Naive thymus-derived CD4-positive, alpha-beta T cell (primary cell): ENCODE measurements at regions not wholly inside any gene's neighbourhood (a gene's known extent, or its start where the extent isn't known, plus 50 kb on each side); places are given as distances from the start of the nearest gene placed in this dataset.

Experiments used
- ATAC-seq: fragments of 150-1000 bp; cut with Tn5 transposase; 2 replicates; pipeline ENCODE4 v1.10.0; 2021; ENCODE audit warnings: mild to moderate bottlenecking, moderate library complexity
- CTCF ChIA-PET: fragments of 350-600 bp; sonication (Branson Sonifier 250); formaldehyde crosslinking; loops from one replicate; lab custom pipeline; 2021; ENCODE audit warnings: antibody characterized with exemption; lab: Charles Lee
- POLR2A ChIA-PET: fragments of 350-600 bp; sonication (Branson Sonifier 250); formaldehyde crosslinking; loops from one replicate; lab custom pipeline; 2021; ENCODE audit warnings: antibody characterized with exemption, inconsistent platforms; lab: Charles Lee
- DNase-seq, 9 donors: peaks; one replicate each; pipeline versions ENCODE4 v3.0.0 to v3.0.0-alpha.2; 2020 to 2022; ENCODE audit warnings: mixed read lengths in 1 of 9
- H3K27ac ChIP-seq: one replicate; pipeline ENCODE4 v1.7.0; 2013; ENCODE audit warnings: mild to moderate bottlenecking, low read depth, low read length, moderate library complexity
- H3K27me3 ChIP-seq, 2 donors: one replicate each; pipeline ENCODE4 v1.7.0; 2013; ENCODE audit warnings: low read length in 2 of 2, mild to moderate bottlenecking in 2 of 2, moderate library complexity in 2 of 2; ENCODE audit not compliant: control insufficient read depth in 2 of 2, insufficient read depth in 2 of 2
- H3K36me3 ChIP-seq, 3 experiments: 1 replicate in 2 of 3; 2 replicates in 1 of 3; pipeline ENCODE4 v1.7.0; 2013; ENCODE audit warnings: low read length in 3 of 3, mild to moderate bottlenecking in 3 of 3, moderate library complexity in 1 of 3; ENCODE audit not compliant: insufficient read depth in 3 of 3, control insufficient read depth in 2 of 3
- H3K4me1 ChIP-seq, 2 donors: one replicate each; pipeline ENCODE4 v1.7.0; 2013; ENCODE audit warnings: low read length in 2 of 2, mild to moderate bottlenecking in 2 of 2, moderate library complexity in 1 of 2; ENCODE audit not compliant: control insufficient read depth in 2 of 2, insufficient read depth in 2 of 2
- H3K4me3 ChIP-seq: 2 replicates; pipeline ENCODE4 v1.7.0; 2013; ENCODE audit warnings: mild to moderate bottlenecking, low read length
- H3K9me3 ChIP-seq, 3 experiments: 1 replicate in 2 of 3; 2 replicates in 1 of 3; pipeline ENCODE4 v1.7.0; 2013; ENCODE audit warnings: low read length in 3 of 3; ENCODE audit not compliant: control insufficient read depth in 2 of 3
- H3K27ac Mint-ChIP-seq, 9 donors: one replicate each; pipeline ENCODE4 v1.8.0; 2020 to 2022; ENCODE audit warnings: mixed read lengths in 9 of 9, mild to moderate bottlenecking in 8 of 9, moderate library complexity in 5 of 9, inconsistent platforms in 2 of 9
- H3K27me3 Mint-ChIP-seq, 5 donors: one replicate each; pipeline ENCODE4 v1.8.0; 2021 to 2022; ENCODE audit warnings: mixed read lengths in 5 of 5, mild to moderate bottlenecking in 1 of 5
- H3K36me3 Mint-ChIP-seq, 5 donors: one replicate each; pipeline ENCODE4 v1.8.0; 2020 to 2022; ENCODE audit warnings: mixed read lengths in 5 of 5, mild to moderate bottlenecking in 3 of 5, inconsistent platforms in 1 of 5
- H3K4me1 Mint-ChIP-seq, 7 donors: one replicate each; pipeline ENCODE4 v1.8.0; 2020 to 2022; ENCODE audit warnings: mixed read lengths in 7 of 7, mild to moderate bottlenecking in 3 of 7, inconsistent platforms in 1 of 7
- H3K4me3 Mint-ChIP-seq, 10 donors: one replicate each; pipeline ENCODE4 v1.8.0; 2020 to 2022; ENCODE audit warnings: mild to moderate bottlenecking in 10 of 10, mixed read lengths in 10 of 10, moderate library complexity in 6 of 10, inconsistent platforms in 2 of 10
- H3K9me3 Mint-ChIP-seq, 11 donors: one replicate each; pipeline ENCODE4 v1.8.0; 2020 to 2022; ENCODE audit warnings: mixed read lengths in 11 of 11, mild to moderate bottlenecking in 4 of 11, inconsistent platforms in 1 of 11, moderate library complexity in 1 of 11
- intact Hi-C, 2 donors: fragments of 100-400 bp; cut with micrococcal nuclease; formaldehyde crosslinking; loops; one replicate each; pipeline ENCODE4 v1.15.1; 2023

- H3K4me3 ChIP-seq, result peak overlapping the region; percentile 46
- H3K9me3 Mint-ChIP-seq, result peaks cover 0 to 8% (median 0%) of the 10 kb centered on the region in 11 donors
- no peak overlapping the region for H3K27ac ChIP-seq
- CTCF ChIA-PET, result interaction anchor here (0.6 kb wide), 1 partner anchor 382 kb away, joined by 3 read pairs; no protein-coding TSS in a partner anchor
- H3K9me3 ChIP-seq, result no peaks in the 10 kb centered on the region
- peaks cover 10 to 11% of the 10 kb centered on the region in 2 donors for H3K4me1 ChIP-seq
- ATAC-seq (no peak), DNase-seq (no peak)
- H3K36me3 Mint-ChIP-seq, result peaks cover 0 to 21% (median 0%) of the 10 kb centered on the region in 5 donors
- peak overlapping the region in 7 of 9 donors; percentile 3 to 80 (median 58) for H3K27ac Mint-ChIP-seq
- H3K4me3 Mint-ChIP-seq, result peak overlapping the region; percentile 11 to 82 (median 62)
- POLR2A ChIA-PET, result no interaction called here
- no peaks in the 10 kb centered on the region for H3K27me3 Mint-ChIP-seq
- H3K4me1 Mint-ChIP-seq, result peaks cover 14 to 48% (median 27%) of the 10 kb centered on the region in 7 donors
- no peaks in the 10 kb centered on the region for H3K27me3 ChIP-seq
- H3K36me3 ChIP-seq, result no peaks in the 10 kb centered on the region
- intact Hi-C loops, result loop anchor here in 1 of 2 donors (2.0 to 5.0 kb wide), 4 partner anchors 20 to 220 kb away; partner anchors contain the start of genes HSPA13 and SAMSN1
These were observed 56.4 kb upstream of the SAMSN1 start for GRCh38 chr21:14602382-14602958.

DNA sequence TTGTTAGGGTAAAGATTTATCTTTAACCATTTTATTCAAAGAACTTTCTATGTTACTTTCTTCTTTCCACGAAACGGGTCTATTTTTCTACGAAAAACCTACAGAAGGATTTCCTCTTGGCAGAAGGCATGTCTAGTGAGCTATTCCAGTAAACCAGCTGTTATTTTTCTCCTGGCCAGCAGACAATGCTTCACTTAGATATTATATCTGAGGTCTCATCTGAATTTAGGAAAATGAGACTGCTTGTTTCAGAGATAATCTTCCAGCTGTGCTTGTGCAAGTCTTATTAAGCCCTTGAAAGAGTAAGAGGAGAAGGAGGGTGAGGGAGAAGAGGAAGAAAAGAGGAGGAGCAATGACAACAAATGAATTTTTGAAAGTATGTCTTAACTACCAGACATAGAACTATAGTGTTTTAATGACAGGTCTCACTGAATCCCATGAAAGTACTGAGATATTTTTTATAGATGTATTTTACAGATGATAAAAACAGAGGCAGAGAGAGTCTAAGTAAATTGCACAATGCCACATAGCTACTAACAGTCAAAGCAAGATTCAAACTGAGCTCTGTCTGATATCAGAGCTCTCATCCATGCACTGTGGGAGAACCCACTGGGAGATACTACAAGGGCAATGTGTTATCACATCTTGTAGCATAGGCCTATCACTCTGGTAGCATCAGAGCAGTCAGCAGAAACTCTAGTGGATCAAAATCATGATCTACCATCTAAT lies 54.6 kb upstream of the SAMSN1 start:
- peak overlapping the region in 2 of 9 donors; percentile 75 to 78 for H3K27ac Mint-ChIP-seq
- Histone ChIP-seq H3K4me3 (no peak overlapping the region), H3K4me1 (peaks cover 10 to 11% of the 10 kb centered on the region in 2 donors), H3K27me3 (no peaks in the 10 kb centered on the region), H3K36me3 (no peaks in the 10 kb centered on the region), H3K27ac (no peak overlapping the region), H3K9me3 (peaks cover 0 to 3% (median 3%) of the 10 kb centered on the region in 3 experiments)
- no peaks in the 10 kb centered on the region for H3K27me3 Mint-ChIP-seq
- H3K4me1 Mint-ChIP-seq, result peaks cover 14 to 50% (median 27%) of the 10 kb centered on the region in 7 donors
- POLR2A ChIA-PET, result no interaction called here
- peaks cover 0 to 21% (median 5%) of the 10 kb centered on the region in 11 donors for H3K9me3 Mint-ChIP-seq
- H3K4me3 Mint-ChIP-seq, result peak overlapping the region in 4 of 10 donors; percentile 19 to 48 (median 39)
- no peak for DNase-seq
- intact Hi-C loops, result loop anchor here in 1 of 2 donors (5.0 kb wide), 2 partner anchors 77 to 218 kb away; partner anchors contain the start of gene HSPA13
- ATAC-seq, result no peak
- CTCF ChIA-PET, result no interaction called here
- peaks cover 0 to 30% (median 0%) of the 10 kb centered on the region in 5 donors for H3K36me3 Mint-ChIP-seq

DNA sequence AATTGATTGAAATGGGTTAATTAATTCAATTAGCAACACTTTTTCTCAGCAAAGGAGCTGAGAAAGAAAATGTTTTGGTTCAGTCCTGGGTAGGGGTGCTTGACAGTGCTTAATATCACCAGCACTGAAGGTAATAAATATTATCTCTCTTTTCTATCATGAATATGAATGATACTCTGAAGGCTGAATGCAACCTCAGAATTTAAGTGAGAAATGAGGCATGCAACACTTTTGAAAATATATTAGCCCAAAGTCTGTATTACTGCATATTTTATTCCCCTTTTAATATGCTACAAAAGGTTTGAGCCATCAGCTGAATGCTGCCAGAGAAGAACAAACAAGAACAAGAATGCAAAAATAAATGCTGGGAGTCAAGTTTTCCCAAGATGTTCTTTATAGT lies 52.0 kb upstream of the SAMSN1 start:
- Histone ChIP-seq H3K4me3 (no peak overlapping the region), H3K36me3 (no peaks in the 10 kb centered on the region), H3K27me3 (no peaks in the 10 kb centered on the region), H3K27ac (no peak overlapping the region), H3K9me3 (peaks cover 0 to 3% (median 3%) of the 10 kb centered on the region in 3 experiments), H3K4me1 (peaks cover 9% of the 10 kb centered on the region in 2 donors)
- Mint-ChIP-seq H3K27ac (no peak overlapping the region), H3K9me3 (peaks cover 0 to 34% (median 7%) of the 10 kb centered on the region in 11 donors), H3K27me3 (no peaks in the 10 kb centered on the region), H3K4me1 (peaks cover 11 to 51% (median 23%) of the 10 kb centered on the region in 7 donors), H3K36me3 (peaks cover 0 to 37% (median 4%) of the 10 kb centered on the region in 5 donors), H3K4me3 (no peak overlapping the region)
- DNase-seq (no peak), ATAC-seq (no peak)
- intact Hi-C loops, result no loop called here
- ChIA-PET POLR2A (no interaction called here), CTCF (no interaction called here)
